KOPT-K1 (cell line): ENCODE measurements at regions not wholly inside any gene's neighbourhood (a gene's known extent, or its start where the extent isn't known, plus 50 kb on each side); places are given as distances from the start of the nearest gene placed in this dataset.
"Not testable (repeated sequence)": the region's sequence is repeated elsewhere in the genome, so short reads cannot be mapped to it uniquely, and the experiment has no call there.

Experiments used
- H3K27ac ChIP-seq: fragments of 200-600 bp; sonication (generic); 2 replicates; pipeline ENCODE4 v1.5.1; 2016; ENCODE audit warnings: antibody characterized with exemption, mild to moderate bottlenecking, low read depth, low read length; ENCODE audit not compliant: poor library complexity, severe bottlenecking
- H3K36me3 ChIP-seq: fragments of 200-600 bp; sonication (generic); 2 replicates; pipeline ENCODE4 v1.5.1; 2017; ENCODE audit warnings: antibody characterized with exemption, mild to moderate bottlenecking, low read length, moderate library complexity; ENCODE audit not compliant: insufficient read depth
- H3K9me3 ChIP-seq: fragments of 200-600 bp; sonication (generic); 2 replicates; pipeline ENCODE4 v1.5.1; 2017; ENCODE audit warnings: antibody characterized with exemption, low read length, mild to moderate bottlenecking; ENCODE audit not compliant: insufficient read depth, poor library complexity, severe bottlenecking

DNA sequence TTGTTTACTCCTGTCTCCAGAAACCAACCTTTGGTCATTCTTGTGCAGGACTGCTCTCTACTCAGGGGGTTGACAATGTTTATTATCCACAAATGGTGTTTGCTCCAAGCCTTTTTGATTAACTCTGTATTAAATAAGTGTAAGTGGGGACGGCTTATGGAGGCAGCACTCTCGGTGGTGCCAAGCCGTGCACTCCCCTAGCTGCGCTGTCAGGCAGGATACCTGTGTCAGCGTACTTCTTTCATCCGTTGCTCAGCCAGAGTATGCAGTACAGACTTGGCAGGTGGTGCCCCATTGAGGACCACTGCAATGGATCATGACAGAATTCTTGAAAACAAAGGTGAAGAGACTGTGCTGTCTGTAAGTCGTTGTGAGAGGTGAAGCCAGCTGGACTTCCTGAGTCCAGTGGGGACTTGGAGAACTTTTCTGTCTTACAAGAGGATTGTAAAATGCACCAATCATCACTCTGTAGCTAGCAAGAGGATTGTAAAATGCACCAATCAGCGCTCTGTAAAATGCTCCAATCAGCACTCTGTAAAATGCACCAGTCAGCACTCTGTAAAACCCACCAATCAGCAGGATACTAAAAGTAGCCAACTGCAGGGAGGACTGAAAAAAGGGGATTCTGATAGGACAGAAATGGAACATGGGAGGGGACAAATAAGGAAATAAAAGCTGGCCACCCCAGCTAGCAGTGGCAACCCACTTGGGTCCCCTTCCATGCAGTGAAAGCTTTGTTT lies 480.0 kb downstream of the MEI4 start:
- H3K9me3 ChIP-seq = no peaks in the 10 kb centered on the region
- no peak overlapping the region for H3K27ac ChIP-seq
- no peaks in the 10 kb centered on the region for H3K36me3 ChIP-seq

DNA sequence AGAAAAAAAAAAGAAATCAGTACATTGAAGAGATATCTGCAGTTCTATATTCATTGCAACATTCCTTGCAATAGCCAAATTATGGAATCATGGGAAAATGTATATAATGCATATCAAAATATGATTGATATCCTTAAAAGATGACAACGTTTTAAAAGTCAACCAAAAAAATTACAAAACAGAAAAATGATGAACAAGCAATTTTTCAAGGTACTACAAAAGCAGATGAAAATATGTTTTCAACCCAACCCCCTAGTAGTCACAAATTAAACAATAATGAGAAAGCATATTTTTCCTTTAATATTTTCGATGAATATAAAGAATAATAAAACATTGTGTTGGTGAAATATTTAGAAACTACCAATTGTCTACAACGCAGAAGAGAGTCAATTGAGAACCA lies 497.6 kb downstream of the MEI4 start:
- H3K9me3 ChIP-seq = no peaks in the 10 kb centered on the region
- H3K27ac ChIP-seq = no peak overlapping the region
- no peaks in the 10 kb centered on the region for H3K36me3 ChIP-seq

DNA sequence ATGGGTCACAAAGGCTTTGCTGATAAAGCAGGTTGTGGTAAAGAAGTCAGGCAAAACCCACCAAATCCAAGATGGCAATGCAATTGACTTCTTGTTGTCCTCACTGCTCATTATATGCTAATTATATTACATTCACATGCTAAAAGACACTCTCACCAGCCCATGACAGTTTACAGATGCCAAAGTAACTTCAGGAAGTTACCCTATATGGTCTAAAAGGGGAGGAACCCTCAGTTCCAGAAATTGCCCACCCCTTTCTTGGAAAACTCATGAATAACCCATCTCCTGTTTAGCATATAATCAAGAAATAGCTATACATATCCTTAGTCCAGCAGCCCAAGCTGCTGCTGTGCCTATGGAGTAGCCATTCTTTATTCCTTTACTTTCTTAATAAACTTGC lies 501.1 kb downstream of the MEI4 start:
- H3K9me3 ChIP-seq = no peaks in the 10 kb centered on the region
- no peak overlapping the region for H3K27ac ChIP-seq
- no peaks in the 10 kb centered on the region for H3K36me3 ChIP-seq

DNA sequence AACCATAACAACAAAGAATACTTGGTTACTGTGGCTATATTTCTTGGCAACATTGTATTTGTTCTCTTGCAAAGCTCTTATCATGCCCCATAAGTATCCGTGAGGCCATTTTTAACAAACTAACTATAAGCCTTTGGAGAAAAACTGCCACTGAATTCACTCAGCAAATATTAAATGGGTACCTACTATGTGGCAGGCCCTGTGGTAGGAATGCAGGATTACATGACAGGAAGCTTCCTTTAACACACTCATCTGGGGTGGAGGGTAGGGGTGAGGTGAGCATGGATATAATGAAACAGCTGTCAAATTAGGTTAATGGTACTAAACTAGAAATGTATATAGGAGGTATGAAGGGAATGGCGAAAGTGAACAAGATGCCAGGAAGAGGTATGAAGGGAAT lies 504.8 kb downstream of the MEI4 start:
- Histone ChIP-seq H3K9me3 (no peaks in the 10 kb centered on the region), H3K27ac (no peak overlapping the region), H3K36me3 (no peaks in the 10 kb centered on the region)

DNA sequence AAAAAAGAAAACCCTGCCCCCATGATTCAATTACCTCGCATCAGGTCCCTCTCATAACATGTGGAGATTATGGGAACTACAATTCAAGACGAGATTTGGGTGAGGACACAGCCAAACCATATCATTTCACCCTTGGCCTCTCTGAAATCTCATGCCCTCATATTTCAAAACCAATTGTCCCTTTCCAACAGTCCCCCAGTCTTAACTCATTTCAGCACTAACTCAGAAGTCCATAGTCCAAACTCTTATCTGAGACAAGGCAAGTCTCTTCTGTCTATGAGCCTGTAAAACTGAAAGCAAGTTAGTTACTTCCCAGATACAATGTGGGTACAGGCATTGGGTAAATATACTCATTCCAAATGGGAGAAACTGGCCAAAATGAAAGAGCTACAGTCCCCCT lies 536.1 kb downstream of the MEI4 start:
- Histone ChIP-seq H3K36me3 (no peaks in the 10 kb centered on the region), H3K9me3 (no peaks in the 10 kb centered on the region), H3K27ac (no peak overlapping the region)

DNA sequence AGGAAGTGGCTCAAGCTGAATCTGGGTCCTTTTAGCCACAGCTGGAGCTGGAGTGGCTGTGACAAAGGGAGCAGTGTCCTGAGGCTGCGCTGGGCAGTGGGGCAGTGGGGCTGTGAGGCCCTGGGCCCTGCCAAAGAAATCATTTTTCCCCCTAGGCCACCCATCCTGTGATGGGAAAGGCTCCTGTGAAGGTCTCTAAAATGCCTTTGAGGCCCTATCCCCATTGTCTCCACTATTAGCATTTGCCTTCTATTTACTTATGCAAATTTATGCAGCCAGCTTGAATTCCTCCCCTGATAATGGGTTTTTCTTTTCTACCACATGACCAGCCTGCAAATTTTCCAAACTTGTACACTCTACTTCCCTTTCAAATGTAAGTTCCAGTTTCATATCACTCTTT lies 539.2 kb downstream of the MEI4 start:
- Histone ChIP-seq H3K36me3 (no peaks in the 10 kb centered on the region), H3K9me3 (no peaks in the 10 kb centered on the region), H3K27ac (no peak overlapping the region)

DNA sequence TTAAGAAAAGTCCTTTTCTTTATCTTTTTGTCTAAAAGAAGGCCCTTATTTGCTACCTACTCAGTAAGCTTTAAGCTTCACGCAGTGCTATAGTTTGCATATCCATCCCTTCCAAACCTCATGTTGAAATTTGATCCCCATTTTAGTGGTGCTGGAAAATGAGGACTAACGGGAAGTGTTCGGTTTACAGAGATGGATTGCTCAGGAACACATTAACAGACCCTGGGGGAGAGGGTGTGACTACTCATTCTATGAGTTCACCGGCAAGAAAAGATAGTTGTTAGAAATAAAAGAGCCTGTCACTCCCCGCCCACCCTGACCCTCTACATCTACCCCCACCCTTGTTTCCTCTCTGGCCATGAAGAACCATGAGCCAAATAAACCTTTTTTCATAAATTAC lies 546.2 kb downstream of the MEI4 start:
- H3K36me3 ChIP-seq = no peaks in the 10 kb centered on the region
- no peaks in the 10 kb centered on the region for H3K9me3 ChIP-seq
- no peak overlapping the region for H3K27ac ChIP-seq

DNA sequence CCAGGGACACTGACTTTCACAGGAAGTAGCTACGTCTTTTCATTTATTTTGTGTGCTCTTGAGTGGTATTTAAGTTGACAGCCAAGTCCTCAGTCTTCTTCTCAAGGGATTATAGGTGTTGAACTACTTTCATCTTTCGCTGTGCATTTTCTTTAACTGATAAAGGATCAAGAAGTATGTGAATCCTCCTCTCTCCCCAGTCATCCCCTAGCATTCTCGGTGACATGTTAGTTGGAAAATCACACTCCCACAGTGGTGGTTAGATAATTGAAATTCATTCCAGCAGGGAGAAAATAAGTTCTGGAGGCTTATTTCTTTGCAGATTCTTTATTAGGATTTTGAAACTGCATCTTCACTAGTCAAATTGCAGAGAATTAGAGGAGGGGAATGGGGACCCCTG lies 569.4 kb downstream of the MEI4 start:
- Histone ChIP-seq H3K27ac (no peak overlapping the region), H3K9me3 (no peaks in the 10 kb centered on the region), H3K36me3 (no peaks in the 10 kb centered on the region)

DNA sequence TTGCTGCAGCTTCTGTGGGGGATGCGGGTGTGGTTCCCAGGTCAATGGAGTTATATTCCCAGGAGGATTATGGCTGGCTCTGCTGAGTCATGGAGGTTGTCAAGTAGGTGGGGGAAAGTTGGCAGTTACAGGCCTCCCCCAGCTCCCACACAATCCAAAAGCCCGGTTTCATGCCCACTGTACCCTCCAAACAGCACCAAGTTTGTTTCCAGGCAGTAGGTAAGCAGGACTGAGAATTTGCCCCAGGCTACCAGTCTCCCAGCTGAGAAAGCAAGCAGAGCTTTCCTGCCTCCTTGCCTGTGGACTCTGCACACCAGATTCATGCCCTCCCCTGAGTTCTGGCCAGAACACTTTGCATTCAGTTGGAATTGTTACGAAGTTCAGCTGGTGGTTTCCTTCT lies 578.2 kb downstream of the MEI4 start:
- H3K9me3 ChIP-seq = no peaks in the 10 kb centered on the region
- H3K27ac ChIP-seq = no peak overlapping the region
- no peaks in the 10 kb centered on the region for H3K36me3 ChIP-seq

DNA sequence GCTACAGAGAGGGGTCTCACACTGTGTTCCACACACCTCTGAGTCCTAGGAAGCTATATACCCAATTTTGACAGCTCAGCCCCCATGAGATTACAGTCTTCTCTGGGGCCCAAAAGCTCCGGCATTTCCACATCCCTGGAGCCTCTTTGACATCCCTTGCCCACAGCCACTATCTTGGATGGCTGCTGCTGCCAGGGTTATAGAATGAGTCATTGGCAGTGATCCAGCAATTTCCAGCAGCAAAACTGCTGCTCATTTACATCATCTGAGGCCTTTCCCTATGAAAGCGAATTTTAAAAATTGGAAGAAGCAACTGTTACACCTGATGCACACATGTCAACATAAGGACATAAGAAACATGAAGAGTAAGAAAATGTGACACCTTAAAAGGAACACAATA lies 590.7 kb downstream of the MEI4 start:
- H3K9me3 ChIP-seq = no peaks in the 10 kb centered on the region
- no peak overlapping the region for H3K27ac ChIP-seq
- H3K36me3 ChIP-seq = no peaks in the 10 kb centered on the region

DNA sequence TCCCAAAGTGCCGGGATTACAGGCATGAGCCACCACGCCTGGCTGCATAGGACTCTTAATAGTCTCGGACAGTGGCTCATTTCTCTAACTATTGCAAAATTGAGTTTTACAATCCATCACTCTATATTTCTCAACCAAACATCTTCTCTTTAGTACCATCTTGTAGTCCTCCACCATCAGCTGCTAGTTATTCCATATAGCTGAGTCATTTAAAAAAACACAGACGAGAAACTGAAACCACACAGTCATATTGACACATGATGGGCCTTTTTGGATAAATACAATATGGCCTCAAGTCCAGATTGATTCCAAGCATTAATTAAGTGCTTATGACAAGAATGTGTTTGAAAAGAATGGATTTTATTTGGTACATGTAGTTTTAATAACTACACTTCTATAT lies 599.1 kb downstream of the MEI4 start:
- Histone ChIP-seq H3K9me3 (no peaks in the 10 kb centered on the region), H3K27ac (no peak overlapping the region)

DNA sequence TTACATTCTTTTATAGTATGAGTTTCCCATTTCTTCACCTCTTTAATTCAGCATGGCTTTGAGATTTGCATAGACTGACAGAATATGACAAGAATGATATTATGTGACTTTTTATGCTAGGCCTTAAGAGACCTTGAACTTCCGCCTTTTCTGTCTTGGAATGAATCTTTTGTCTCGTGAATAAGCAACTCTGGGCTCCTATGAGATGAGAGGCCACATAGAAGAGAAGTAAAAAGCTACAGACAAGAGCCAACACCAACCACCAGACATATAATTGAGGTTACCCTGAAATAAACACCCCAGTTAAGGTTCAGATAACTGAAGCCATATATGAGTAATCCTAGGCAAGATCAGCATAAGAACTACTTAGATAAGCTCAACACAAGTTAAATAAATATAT lies 600.8 kb downstream of the MEI4 start:
- Histone ChIP-seq H3K27ac (no peak overlapping the region), H3K36me3 (no peaks in the 10 kb centered on the region)

More for the DNA sequence above, 599.1 kb downstream of the MEI4 start:
- H3K36me3 ChIP-seq = no peaks in the 10 kb centered on the region

DNA sequence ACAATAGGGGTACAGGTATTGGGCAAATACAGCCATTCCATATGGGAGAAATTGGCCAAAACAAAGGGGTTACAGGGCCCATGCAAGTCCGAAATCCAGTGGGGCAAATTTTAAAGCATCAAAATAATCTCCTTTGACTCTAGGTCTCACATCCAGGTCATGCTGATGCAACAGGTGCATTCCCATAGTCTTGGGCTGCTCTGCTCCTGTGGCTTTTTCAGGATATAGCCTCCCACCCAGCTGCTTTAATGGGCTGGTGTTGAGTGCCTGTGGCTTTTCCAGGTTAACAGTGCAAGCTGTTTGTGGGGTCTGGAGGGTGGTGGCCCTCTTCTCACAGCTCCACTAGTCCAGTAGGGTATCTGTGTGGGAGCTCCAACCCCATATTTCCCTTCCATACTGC lies 607.1 kb downstream of the MEI4 start:
- no peak overlapping the region for H3K27ac ChIP-seq
- H3K36me3 ChIP-seq = no peaks in the 10 kb centered on the region
- no peaks in the 10 kb centered on the region for H3K9me3 ChIP-seq

More for the DNA sequence above, 600.8 kb downstream of the MEI4 start:
- no peaks in the 10 kb centered on the region for H3K9me3 ChIP-seq

DNA sequence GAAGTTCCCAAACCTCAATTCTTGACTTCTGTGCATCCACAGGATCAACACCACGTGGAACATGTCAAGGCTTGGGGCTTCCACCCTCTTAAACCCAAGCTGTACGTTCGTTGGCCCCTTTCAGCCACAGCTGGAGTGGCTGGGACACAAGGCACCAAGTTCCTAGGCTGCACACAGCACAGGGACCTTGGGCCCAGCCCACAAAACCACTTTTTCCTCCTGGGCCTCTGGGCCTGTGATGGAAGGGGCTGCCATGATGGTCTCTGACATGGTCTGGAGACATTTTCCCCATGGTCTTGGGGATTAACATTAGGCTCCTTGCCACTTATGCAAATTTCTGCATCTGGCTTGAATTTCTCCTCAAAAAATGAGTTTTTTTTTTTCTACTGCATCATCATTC lies 606.9 kb upstream of the IRAK1BP1 start:
- H3K36me3 ChIP-seq = not testable (repeated sequence)

DNA sequence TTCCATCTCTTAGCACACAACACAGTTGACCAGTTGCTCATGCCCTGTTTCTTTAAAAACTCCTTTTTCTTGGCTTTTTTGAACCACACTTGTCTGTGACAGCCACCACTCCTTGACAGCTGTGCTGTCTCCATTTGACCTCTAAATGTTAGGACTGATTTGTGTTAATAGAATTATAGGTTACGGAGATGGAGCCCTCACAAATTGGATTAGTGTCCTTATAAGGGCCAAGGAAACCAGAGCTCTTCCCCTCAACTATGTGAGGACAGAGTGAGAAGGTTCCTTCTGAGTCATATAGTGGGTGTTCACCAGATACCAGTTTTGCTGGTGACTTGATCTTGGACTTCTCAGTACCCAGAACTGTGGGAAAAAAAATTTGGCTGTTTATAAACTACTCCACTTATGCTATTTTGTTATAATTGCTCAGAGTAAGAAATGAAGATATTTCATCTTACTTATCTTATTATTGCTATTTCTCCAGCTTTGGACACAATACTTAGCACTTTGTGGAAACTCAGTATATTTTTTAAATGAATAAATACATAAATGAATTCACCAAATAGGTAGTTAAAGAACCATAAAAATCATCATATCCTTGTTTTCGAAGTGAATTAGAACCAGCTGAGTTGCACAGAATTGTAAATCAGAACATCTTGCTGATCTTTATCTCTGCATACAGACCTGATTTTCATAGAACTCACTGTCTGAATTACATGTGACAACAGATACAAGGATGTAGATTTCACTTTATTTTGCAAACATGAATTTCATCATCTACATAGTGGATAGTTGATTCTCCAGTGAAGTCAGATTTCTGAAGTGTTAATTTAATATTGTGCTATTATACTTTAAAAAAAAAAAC lies 598.5 kb upstream of the IRAK1BP1 start:
- H3K9me3 ChIP-seq = no peaks in the 10 kb centered on the region
- H3K27ac ChIP-seq = no peak overlapping the region
- no peaks in the 10 kb centered on the region for H3K36me3 ChIP-seq

More for the DNA sequence above, 606.9 kb upstream of the IRAK1BP1 start:
- H3K9me3 ChIP-seq, H3K27ac ChIP-seq: not testable (repeated sequence)

DNA sequence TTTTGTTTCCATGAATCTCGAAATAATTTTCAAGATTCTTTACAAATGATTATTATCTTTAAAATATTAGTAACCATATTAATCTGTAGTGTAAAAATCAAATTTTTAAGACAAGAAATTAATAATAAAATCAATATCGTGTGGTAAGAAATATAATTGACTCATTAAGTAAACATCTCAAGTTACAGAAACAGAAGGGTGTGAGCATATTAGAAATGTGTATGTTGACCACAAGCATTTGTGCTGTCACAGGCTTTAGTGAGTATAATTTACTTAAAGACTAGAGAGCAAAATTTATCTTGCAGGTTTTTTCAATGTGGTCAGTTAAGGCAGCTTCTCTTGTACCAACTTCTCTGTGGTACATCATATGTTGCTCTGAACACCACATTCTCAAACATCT lies 566.5 kb upstream of the IRAK1BP1 start:
- Histone ChIP-seq H3K9me3 (no peaks in the 10 kb centered on the region), H3K27ac (no peak overlapping the region), H3K36me3 (no peaks in the 10 kb centered on the region)
